ENCODE measurements at regions not wholly inside any gene's neighbourhood (a gene's known extent, or its start where the extent isn't known, plus 50 kb on each side); places are given as distances from the start of the nearest gene placed in this dataset.

- DNase-seq: no peak
- Histone ChIP-seq H3K36me3 (replicated peaks in 1 of 2; ENCODE audit: insufficient read depth in 1 of 2, low read depth in 2 of 2) (no peaks in the 10 kb centered on the region), H3K4me3 (no peak overlapping the region), H3K9me3 (no peaks in the 10 kb centered on the region), H3K4me1 (no peaks in the 10 kb centered on the region), H3K27me3 (no peaks in the 10 kb centered on the region), H3K27ac (no peak overlapping the region)
- intact Hi-C loops (cut with DNase I): no loop called here
- TF ChIP-seq CTCF (IDR thresholded peaks at IDR 0.05) (no peak), POLR2A (IDR thresholded peaks at IDR 0.05) (no peak)
- no peak for ATAC-seq
- 56 to 65% methylated on average over 2 of the region's 2 CpGs for WGBS, 2 donors
Measured at GRCh38 chr7:52061666-52062065, 745.1 kb upstream of the COBL start.

GRCh38 chr7:52053525-52053924 lies 736.9 kb upstream of the COBL start:
- intact Hi-C loops (cut with DNase I): no loop called here
- H3K9me3 ChIP-seq: no peaks in the 10 kb centered on the region
- H3K4me1 ChIP-seq: no peaks in the 10 kb centered on the region
- no peak overlapping the region for H3K27ac ChIP-seq
- ATAC-seq (no peak), DNase-seq (no peak)
- no peaks in the 10 kb centered on the region for H3K36me3 ChIP-seq (replicated peaks in 1 of 2; ENCODE audit: insufficient read depth in 1 of 2, low read depth in 2 of 2)
- no peak overlapping the region for H3K4me3 ChIP-seq
- 7 to 33% methylated on average over 1 of the region's 1 CpG for WGBS, 2 donors
- no peaks in the 10 kb centered on the region for H3K27me3 ChIP-seq
- no peak for TF ChIP-seq CTCF (IDR thresholded peaks at IDR 0.05)
- no peak for TF ChIP-seq POLR2A (IDR thresholded peaks at IDR 0.05)

DNA sequence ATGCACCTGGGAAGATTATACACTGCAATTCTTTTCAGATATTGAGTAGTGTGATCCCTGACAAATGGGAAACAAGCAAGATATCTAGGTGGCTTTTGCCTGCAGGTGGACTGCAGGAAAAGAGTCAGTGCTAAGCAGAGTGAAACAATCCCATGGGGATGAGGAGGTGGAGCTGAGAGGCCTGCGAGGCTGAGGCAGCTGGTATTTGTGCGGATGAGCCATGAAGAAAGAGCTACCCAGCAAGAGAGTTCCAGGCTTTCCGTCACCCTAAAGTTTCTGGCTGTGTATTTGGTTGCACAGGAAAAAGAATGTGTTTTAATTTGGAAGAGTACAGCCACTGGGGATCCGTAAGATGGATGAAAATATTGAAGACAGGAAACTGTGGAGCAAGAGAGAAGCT lies 714.1 kb upstream of the COBL start:
- H3K27ac ChIP-seq: no peak overlapping the region
- no peak for ATAC-seq
- 41 to 55% methylated on average over 4 of the region's 4 CpGs for WGBS, 2 donors
- no peak for TF ChIP-seq POLR2A (IDR thresholded peaks at IDR 0.05)
- no peak for TF ChIP-seq CTCF (IDR thresholded peaks at IDR 0.05)
- intact Hi-C loops (cut with DNase I): no loop called here
- H3K4me3 ChIP-seq: no peak overlapping the region
- H3K27me3 ChIP-seq: no peaks in the 10 kb centered on the region
- no peak for DNase-seq
- H3K4me1 ChIP-seq: no peaks in the 10 kb centered on the region
- H3K36me3 ChIP-seq (replicated peaks in 1 of 2; ENCODE audit: insufficient read depth in 1 of 2, low read depth in 2 of 2): no peaks in the 10 kb centered on the region
- H3K9me3 ChIP-seq: no peaks in the 10 kb centered on the region

DNA sequence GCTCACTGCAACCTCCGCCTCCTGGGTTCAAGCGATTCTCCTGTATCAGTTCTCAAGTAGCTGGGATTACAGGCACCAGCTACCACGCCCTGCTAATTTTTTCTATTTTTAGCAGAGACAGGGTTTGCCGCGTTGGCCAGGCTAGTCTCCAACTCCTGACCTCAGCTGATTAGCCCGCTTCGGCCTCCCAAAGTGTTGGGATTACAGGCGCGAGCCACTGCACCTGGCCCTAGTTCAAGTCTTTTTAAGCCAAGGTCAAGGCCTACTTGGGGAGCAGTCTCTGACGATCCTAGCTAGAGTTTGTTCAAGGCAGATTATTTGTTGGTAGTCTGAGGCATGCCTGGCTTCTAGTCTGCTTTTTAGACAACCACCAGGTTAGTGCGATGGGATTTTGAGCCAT lies 709.5 kb upstream of the COBL start:
- no peak overlapping the region for H3K27ac ChIP-seq
- no peaks in the 10 kb centered on the region for H3K27me3 ChIP-seq
- TF ChIP-seq POLR2A (IDR thresholded peaks at IDR 0.05) (no peak), CTCF (IDR thresholded peaks at IDR 0.05) (no peak)
- DNase-seq (no peak), ATAC-seq (no peak)
- H3K9me3 ChIP-seq: no peaks in the 10 kb centered on the region
- no peaks in the 10 kb centered on the region for H3K4me1 ChIP-seq
- intact Hi-C loops (cut with DNase I): loop anchor here (10.0 kb wide), 1 partner anchor 59 kb away; no protein-coding TSS in a partner anchor
- no peaks in the 10 kb centered on the region for H3K36me3 ChIP-seq (replicated peaks in 1 of 2; ENCODE audit: insufficient read depth in 1 of 2, low read depth in 2 of 2)
- H3K4me3 ChIP-seq: no peak overlapping the region
- WGBS, 2 donors: 60 to 66% methylated on average over 11 of the region's 11 CpGs

- Histone ChIP-seq H3K27me3 (no peaks in the 10 kb centered on the region), H3K27ac (no peak overlapping the region), H3K9me3 (no peaks in the 10 kb centered on the region), H3K4me3 (no peak overlapping the region), H3K4me1 (no peaks in the 10 kb centered on the region), H3K36me3 (replicated peaks in 1 of 2; ENCODE audit: insufficient read depth in 1 of 2, low read depth in 2 of 2) (no peaks in the 10 kb centered on the region)
- no peak for ATAC-seq
- TF ChIP-seq POLR2A (IDR thresholded peaks at IDR 0.05): no peak
- no peak for TF ChIP-seq CTCF (IDR thresholded peaks at IDR 0.05)
- DNase-seq: no peak
- WGBS, 2 donors: 11 to 19% methylated on average over 3 of the region's 3 CpGs
- intact Hi-C loops (cut with DNase I): loop anchor here (10.0 kb wide), 1 partner anchor 63 kb away; no protein-coding TSS in a partner anchor
Measured at GRCh38 chr7:52021343-52021742, 704.7 kb upstream of the COBL start.

Data from body of pancreas (tissue), 4 donors.